ENCODE measurements at regions not wholly inside any gene's neighbourhood (a gene's known extent, or its start where the extent isn't known, plus 50 kb on each side); places are given as distances from the start of the nearest gene placed in this dataset.

DNA sequence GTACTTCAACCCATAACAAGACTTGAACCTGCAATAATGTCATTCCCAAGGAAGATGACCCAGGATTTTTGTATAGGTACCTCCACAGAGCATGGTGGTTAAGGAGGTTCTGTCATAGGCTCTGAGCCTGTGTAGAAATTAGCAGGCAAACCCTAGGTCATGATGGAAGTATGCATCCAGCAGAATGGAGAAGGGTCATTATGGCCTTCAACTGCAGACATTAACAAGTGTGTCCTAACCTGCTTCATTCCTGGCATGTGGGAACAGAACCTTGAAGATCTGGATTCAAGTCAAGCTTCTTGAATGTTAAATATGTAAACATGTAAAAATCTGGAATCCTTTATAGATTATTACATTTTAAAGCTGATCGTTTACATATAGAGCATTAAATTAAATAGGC, 116.2 kb upstream of the SLC38A4 start:
- Histone ChIP-seq H3K9me3 (replicated peaks) (no peaks in the 10 kb centered on the region), H3K27ac (0 out of 2 replicates have a peak overlapping the region, but pooled peaks have one; percentile 0), H3K4me1 (replicated peaks) (peaks cover 65% of the 10 kb centered on the region), H3K36me3 (no peaks in the 10 kb centered on the region), H3K27me3 (replicated peaks) (no peaks in the 10 kb centered on the region), H3K4me3 (no peak overlapping the region)
- no peak for DNase-seq (ENCODE audit: low read depth in 1 of 2, low spot score in 2 of 2)

DNA sequence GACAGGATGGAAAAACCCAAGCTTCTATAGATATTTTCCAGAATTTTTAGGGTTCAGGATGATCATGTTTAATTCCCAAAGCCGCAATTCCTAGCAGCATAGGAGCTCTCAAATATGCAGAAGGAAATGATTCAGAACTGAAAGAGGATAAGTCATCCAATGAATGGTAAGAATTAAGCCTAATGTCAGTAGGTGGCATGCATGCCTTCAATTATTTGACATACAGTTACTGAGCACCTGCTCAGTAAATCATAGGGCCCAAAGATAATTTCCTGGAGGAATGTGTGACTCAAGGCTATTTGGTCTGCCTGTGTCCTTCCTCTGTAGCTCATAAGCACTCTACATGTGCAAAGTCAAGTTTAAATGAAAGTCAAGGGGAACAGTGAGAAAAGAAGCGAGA, 116.8 kb upstream of the SLC38A4 start:
- Histone ChIP-seq H3K36me3 (no peaks in the 10 kb centered on the region), H3K9me3 (replicated peaks) (no peaks in the 10 kb centered on the region), H3K27me3 (replicated peaks) (no peaks in the 10 kb centered on the region), H3K27ac (peak overlapping the region; percentile 6), H3K4me3 (no peak overlapping the region), H3K4me1 (replicated peaks) (peaks cover 65% of the 10 kb centered on the region)
- peak; percentile 95 to 99 for DNase-seq (ENCODE audit: low read depth in 1 of 2, low spot score in 2 of 2)

DNA sequence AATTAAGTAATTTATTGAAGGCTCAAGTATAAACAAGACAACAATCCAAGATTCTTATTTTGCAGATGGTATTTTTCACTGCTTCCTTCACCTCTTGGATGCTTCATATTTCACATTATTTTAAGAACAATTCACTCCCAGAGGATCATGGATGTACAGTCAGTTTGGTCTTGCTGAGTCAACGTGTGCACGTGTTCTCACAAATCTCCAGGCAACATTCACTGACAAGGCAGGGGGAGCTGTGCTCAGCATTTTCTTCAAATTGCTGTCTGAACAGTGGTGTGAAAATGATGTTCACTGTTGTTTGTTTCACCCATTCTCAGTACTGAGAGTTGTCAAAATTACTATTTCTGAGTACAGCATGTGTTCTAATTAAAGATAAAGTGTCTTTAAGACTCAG, 118.3 kb upstream of the SLC38A4 start:
- H3K9me3 ChIP-seq (replicated peaks) = no peaks in the 10 kb centered on the region
- H3K27me3 ChIP-seq (replicated peaks) = no peaks in the 10 kb centered on the region
- no peaks in the 10 kb centered on the region for H3K36me3 ChIP-seq
- peaks cover 60% of the 10 kb centered on the region for H3K4me1 ChIP-seq (replicated peaks)
- peak overlapping the region; percentile 38 for H3K27ac ChIP-seq
- DNase-seq (ENCODE audit: low read depth in 1 of 2, low spot score in 2 of 2) = peak; percentile 98 to 99
- H3K4me3 ChIP-seq = no peak overlapping the region

DNA sequence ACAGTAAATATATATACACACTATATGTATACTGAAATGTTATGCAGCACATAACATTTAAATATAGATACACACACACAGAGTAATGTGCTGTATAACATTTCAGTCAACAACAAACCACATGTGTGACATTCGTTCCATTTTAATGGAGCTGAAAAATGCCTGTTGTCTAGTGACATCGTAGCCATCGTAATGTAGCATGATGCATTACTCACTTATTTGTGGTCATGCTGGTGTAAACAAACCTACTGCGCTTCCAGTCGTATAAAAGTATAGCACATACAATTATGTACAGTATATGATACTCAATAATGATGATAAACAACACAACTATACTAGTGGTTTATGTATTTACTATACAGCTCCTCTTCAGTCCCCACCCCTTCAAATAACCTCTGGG, 119.0 kb upstream of the SLC38A4 start:
- DNase-seq (ENCODE audit: low read depth in 1 of 2, low spot score in 2 of 2) = peak; percentile 92 to 99
- Histone ChIP-seq H3K36me3 (no peaks in the 10 kb centered on the region), H3K27ac (peak overlapping the region; percentile 38), H3K9me3 (replicated peaks) (no peaks in the 10 kb centered on the region), H3K27me3 (replicated peaks) (no peaks in the 10 kb centered on the region), H3K4me1 (replicated peaks) (peaks cover 67% of the 10 kb centered on the region), H3K4me3 (no peak overlapping the region)

DNA sequence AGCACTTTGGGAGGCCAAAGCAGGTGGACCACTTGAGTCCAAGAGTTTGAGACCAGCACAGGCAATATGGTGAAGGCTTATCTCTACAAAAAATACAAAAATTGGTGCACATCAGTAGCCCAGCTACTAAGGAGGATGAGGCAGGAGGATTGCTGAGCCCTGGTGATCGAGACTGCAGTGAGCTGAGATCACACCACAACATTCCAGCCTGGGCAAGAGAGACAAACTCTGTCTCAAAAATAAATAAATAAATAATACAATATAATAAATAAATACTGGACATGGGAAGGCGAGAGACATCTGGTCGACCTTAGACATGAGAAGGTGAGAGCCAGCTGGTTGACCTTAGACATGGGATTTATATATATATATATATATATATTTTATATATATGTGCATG, 119.8 kb upstream of the SLC38A4 start:
- H3K4me1 ChIP-seq (replicated peaks) = peaks cover 75% of the 10 kb centered on the region
- H3K27ac ChIP-seq = peak overlapping the region; percentile 38
- H3K4me3 ChIP-seq = no peak overlapping the region
- H3K36me3 ChIP-seq = peaks cover 2% of the 10 kb centered on the region
- peak in 1 of 2 experiments; percentile 91 for DNase-seq (ENCODE audit: low read depth in 1 of 2, low spot score in 2 of 2)
- H3K27me3 ChIP-seq (replicated peaks) = no peaks in the 10 kb centered on the region
- H3K9me3 ChIP-seq (replicated peaks) = no peaks in the 10 kb centered on the region

DNA sequence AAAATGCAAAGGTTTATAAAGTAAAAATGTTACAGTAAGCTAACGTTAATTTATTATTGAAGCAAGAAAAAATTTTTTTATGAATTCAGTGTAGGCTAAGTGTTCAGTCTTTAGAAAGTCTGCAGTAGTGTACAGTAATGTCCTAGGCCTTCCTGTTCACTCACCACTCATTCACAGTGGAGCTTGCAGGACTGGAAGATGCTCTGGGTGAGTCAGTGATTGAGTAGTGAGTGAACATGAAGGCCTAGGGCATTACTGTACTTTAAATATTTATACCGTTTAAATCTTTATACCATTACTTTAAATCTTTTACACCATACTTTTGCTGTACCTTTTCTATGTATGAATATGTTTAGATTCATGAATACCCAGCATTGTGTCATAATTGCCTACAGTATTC, 120.3 kb upstream of the SLC38A4 start:
- Histone ChIP-seq H3K27ac (no peak overlapping the region), H3K9me3 (replicated peaks) (no peaks in the 10 kb centered on the region), H3K4me1 (replicated peaks) (peaks cover 80% of the 10 kb centered on the region), H3K36me3 (peaks cover 3% of the 10 kb centered on the region), H3K27me3 (replicated peaks) (no peaks in the 10 kb centered on the region), H3K4me3 (no peak overlapping the region)
- peak; percentile 95 to 98 for DNase-seq (ENCODE audit: low read depth in 1 of 2, low spot score in 2 of 2)

DNA sequence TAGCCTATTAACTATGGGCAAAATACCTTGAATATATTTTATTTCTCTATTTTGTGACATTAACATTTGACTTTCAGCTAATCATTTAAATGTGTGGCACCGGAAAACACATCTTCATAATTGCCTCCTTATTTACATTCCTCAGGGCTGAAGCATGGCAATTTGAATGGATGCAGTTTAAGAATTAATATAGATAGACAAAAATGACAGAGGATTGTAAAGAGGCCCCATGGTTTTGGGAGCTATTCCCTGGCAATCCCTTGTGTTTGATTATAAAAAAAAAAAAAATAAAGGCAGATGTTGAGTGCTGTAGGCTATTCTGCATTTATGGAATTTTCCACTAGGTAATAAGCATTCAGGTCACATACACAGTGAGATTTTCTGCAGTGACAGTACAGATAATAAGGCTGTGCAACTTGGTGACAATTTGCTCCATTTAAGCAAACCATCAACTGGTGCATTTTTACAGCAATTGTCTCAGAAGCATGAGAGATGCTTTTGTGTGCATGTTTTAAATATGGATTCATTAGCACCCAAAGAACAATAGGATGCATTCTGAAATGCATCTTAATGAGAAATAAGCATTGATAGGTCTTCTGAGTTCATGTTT, 123.2 kb upstream of the SLC38A4 start:
- Histone ChIP-seq H3K27ac (no peak overlapping the region), H3K4me3 (no peak overlapping the region), H3K27me3 (replicated peaks) (no peaks in the 10 kb centered on the region), H3K9me3 (replicated peaks) (no peaks in the 10 kb centered on the region), H3K36me3 (peaks cover 3% of the 10 kb centered on the region), H3K4me1 (replicated peaks) (peaks cover 71% of the 10 kb centered on the region)
- peak; percentile 55 to 83 for DNase-seq (ENCODE audit: low read depth in 1 of 2, low spot score in 2 of 2)

DNA sequence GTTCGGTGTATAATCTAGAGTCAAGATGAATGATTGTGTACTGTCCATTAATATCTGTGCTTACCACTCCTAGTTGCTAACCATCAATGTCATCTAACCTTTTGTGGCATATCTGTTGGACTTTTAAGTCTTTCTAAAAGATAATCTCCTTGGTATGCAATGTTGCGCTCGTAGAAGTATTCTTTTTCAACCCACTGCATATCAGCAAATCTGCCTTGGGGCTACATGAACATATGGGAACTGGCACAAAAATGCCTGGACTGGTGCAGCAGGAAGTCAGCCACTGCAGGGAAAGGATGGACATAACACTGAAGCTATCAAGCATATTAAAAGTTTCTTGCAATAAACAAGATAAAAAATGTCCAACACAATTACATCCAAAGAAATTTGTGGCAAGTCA, 124.3 kb upstream of the SLC38A4 start:
- H3K9me3 ChIP-seq (replicated peaks) = no peaks in the 10 kb centered on the region
- peaks cover 3% of the 10 kb centered on the region for H3K36me3 ChIP-seq

DNA sequence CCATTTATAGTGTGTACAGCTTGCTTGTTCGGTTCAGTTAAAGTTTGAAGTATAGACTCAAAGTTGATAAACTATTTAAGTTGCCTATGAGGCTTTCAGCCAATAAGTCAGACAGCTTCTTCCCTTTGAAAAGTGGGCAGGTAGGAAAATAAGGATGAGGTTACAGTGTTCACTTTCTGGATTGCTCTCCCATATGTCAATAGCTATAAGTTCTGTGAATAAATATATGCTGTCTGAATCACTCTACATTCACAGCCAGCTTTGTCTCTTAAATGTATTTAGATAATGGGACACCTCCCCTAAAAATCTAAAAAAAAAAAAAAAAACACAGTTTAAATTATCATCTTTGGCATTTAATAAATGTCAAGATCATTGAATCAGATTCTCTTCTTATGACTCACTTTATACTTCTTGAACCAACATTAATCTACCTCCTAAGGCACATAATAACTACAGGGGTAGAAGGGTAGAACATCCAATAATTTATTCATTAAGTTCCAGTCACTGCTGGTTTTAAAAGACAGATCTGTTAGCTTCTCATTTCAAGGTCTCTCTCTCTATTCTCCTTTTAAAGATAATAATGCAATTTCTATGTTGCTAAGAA, 126.4 kb upstream of the PCED1B start:
- H3K4me3 ChIP-seq = no peak overlapping the region
- H3K36me3 ChIP-seq = peaks cover 7% of the 10 kb centered on the region
- H3K27ac ChIP-seq = no peak overlapping the region
- no peak for DNase-seq (ENCODE audit: low read depth in 1 of 2, low spot score in 2 of 2)
- H3K27me3 ChIP-seq (replicated peaks) = no peaks in the 10 kb centered on the region
- no peaks in the 10 kb centered on the region; the same call in 1 of the 2 replicates for H3K9me3 ChIP-seq (replicated peaks)
- H3K4me1 ChIP-seq (replicated peaks) = peaks cover 73% of the 10 kb centered on the region

More for the DNA sequence above, 124.3 kb upstream of the SLC38A4 start:
- H3K27me3 ChIP-seq (replicated peaks) = no peaks in the 10 kb centered on the region
- H3K4me3 ChIP-seq = no peak overlapping the region
- H3K4me1 ChIP-seq (replicated peaks) = peaks cover 61% of the 10 kb centered on the region
- no peak overlapping the region for H3K27ac ChIP-seq
- peak; percentile 78 to 79 for DNase-seq (ENCODE audit: low read depth in 1 of 2, low spot score in 2 of 2)

DNA sequence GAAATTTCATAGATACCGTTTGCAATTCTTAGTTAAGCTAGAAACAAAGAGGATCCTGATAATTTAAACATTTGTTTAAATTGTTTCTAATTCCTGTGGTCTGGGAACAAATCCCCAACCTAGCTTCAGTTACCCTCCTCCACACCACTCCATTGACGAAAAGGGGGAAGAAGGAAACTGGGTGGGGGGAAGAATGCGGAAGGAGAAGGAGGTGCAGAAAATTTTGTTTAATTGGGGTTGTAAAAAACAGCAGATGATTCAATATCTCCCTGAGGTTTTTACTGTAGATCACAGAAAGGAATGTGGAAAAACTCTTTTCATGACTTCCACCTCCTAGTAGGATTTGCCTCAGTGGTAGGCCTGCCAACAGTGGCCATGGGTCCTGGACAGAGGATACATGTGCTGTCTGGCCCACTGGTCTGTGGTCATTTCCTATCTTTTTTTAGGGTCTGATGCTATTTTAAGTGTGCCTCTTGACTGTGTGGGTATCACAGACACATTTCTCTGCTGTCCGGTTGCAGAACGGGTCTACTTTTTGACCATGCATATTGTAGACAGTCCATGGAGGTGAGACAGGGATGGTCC, 122.9 kb upstream of the PCED1B start:
- Histone ChIP-seq H3K4me3 (no peak overlapping the region), H3K9me3 (replicated peaks) (no peaks in the 10 kb centered on the region; the same call in 1 of the 2 replicates), H3K4me1 (replicated peaks) (peaks cover 64% of the 10 kb centered on the region), H3K27me3 (replicated peaks) (no peaks in the 10 kb centered on the region), H3K36me3 (peaks cover 4% of the 10 kb centered on the region; the same call in 1 of the 2 replicates), H3K27ac (peak overlapping the region; percentile 78)
- DNase-seq (ENCODE audit: low read depth in 1 of 2, low spot score in 2 of 2) = peak; percentile 98 to 100

DNA sequence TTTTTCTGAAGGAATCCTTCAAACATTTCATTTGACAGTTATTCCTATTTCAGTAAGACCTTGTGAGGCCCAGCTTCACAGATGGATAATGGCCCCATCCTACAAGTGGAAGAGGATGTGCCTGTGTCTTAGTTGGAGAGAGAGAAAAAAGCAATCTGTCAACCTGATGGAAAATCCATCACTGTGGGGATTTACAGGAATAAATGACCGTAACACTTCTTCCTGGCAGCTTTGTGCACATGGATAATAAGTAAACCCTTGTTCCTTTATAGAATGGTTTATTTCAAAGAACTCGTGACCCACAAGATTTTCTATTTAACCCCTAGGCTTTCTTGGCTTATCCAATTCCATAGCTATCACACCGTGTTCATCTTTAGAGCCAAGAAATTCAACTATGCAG, 121.4 kb upstream of the PCED1B start:
- Histone ChIP-seq H3K27me3 (replicated peaks) (no peaks in the 10 kb centered on the region), H3K4me3 (no peak overlapping the region), H3K9me3 (replicated peaks) (no peaks in the 10 kb centered on the region; the same call in 1 of the 2 replicates), H3K4me1 (replicated peaks) (peaks cover 55% of the 10 kb centered on the region), H3K36me3 (peaks cover 4% of the 10 kb centered on the region; the same call in 1 of the 2 replicates), H3K27ac (no peak overlapping the region)
- DNase-seq (ENCODE audit: low read depth in 1 of 2, low spot score in 2 of 2) = no peak

DNA sequence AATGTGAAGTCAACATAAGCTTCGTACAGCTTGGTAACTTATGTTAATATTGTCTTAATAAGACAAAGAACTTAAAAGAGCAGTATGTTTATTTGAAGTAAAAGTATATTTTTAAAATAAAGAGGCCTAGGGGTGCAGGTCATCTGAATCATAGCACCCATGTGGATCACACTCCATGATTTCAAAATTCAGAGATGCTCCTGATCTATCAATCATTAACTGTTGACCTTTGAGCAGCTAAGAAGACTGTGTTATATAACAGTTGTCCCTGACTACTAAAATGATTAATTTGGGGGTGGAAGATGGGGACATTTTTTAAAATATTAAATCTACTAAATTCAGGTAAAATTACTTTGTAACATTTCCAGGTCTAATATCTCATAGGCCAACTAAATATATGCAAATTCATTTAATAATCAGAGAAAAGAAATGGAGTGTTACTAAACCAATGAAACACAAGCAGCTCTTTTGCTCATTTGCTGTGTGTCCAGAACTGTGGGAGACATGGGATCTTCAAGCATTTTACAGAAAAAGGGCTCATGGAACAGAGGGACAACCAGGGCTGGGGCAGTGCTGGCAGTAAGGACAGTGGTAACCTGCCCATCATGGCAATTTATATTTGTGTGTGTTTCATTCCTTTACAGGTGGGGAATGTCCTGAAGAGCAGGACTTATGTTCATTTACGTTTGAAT, 120.7 kb upstream of the PCED1B start:
- H3K4me1 ChIP-seq (replicated peaks) = peaks cover 62% of the 10 kb centered on the region
- peak in 1 of 2 experiments; percentile 74 for DNase-seq (ENCODE audit: low read depth in 1 of 2, low spot score in 2 of 2)
- peak overlapping the region; percentile 0; the same call in 1 of the 2 replicates for H3K27ac ChIP-seq
- H3K36me3 ChIP-seq = peaks cover 4% of the 10 kb centered on the region; the same call in 1 of the 2 replicates
- H3K27me3 ChIP-seq (replicated peaks) = no peaks in the 10 kb centered on the region
- H3K4me3 ChIP-seq = no peak overlapping the region
- no peaks in the 10 kb centered on the region; the same call in 1 of the 2 replicates for H3K9me3 ChIP-seq (replicated peaks)

DNA sequence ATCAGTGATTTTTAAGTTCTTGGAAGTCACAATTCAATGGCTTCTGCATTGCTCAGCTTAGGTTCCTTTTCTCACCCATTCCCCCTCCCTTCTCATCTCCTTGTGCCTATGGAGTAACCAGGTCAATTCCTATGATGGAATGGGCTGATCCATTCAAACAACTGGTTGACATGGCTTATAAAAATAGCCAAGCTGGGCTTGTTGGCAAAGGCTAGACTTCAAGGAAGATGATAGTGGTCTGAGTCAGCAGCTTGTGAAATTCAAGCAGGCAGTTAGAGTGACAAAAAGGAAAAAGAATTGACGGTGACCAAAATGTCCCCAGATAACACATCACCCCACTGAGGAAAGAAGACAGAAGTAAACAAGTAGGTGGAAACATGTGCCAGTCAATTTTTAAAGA, 119.9 kb upstream of the PCED1B start:
- Histone ChIP-seq H3K4me3 (no peak overlapping the region), H3K4me1 (replicated peaks) (peaks cover 70% of the 10 kb centered on the region), H3K9me3 (replicated peaks) (no peaks in the 10 kb centered on the region; the same call in 1 of the 2 replicates), H3K36me3 (peaks cover 4% of the 10 kb centered on the region; the same call in 1 of the 2 replicates), H3K27me3 (replicated peaks) (no peaks in the 10 kb centered on the region), H3K27ac (peak overlapping the region; percentile 0; the same call in 1 of the 2 replicates)
- peak; percentile 98 to 99 for DNase-seq (ENCODE audit: low read depth in 1 of 2, low spot score in 2 of 2)
